Inferior parietal cortex (tissue), 1 donor: ENCODE measurements at regions not wholly inside any gene's neighbourhood (a gene's known extent, or its start where the extent isn't known, plus 50 kb on each side); places are given as distances from the start of the nearest gene placed in this dataset.

Source experiments
- DNase-seq: peaks from one replicate; pipeline ENCODE4 v3.0.0-alpha.2; 2016; ENCODE audit errors: extremely low spot score

DNA sequence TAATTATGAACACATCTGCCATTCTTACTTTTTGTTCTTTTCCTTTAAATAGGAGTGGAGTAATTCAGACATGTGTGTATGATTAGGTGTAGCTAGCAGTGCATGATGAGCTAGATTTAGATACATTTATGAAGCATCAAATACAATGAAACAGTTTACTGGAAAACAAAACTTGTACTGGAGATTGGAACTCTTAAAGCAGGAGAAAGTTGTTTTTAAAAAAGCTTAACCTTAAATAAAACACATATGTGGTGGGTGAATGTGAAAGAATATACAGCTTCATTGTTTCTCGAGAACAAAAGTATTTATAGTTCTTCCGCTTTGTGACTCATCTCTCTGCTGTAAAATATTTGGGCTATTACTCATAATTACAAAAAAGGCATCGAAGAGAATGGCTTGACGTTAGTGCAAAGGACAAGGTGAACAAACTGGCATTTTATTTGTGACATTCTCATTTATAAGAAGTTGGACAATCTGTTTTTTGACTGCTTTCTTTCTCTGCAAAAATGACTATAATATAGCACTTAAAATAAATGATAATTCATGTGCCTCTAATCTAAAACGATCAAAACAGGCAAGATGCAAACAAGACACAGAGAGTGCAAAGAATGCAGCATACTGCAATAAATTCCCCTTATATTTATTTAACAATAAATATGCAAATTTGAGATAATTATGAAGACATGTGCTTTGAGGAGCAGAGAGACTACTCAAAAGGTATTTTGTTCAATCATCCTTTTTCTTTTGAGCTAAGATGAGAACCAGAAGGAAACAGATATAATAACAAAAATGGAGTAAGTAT, 478.8 kb downstream of the CETN3 start:
- no peak for DNase-seq

DNA sequence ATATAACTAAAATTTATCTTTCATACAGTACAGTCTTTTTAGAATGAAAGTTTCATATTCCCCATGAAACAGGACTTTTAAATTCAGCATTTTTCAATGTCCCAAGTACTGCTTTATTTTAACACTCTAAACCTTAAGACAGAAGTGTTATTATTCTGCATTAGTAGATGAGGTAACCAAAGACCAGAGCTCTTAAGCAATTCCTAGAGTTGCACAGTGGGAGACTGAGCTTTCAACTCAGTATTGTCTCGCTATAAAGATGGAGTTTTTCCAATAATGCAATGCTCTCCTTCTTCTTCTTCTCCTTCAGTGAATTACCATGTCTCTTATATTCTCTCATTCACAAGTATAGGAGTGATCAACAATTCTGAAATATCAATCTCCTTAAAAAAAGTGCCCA, 479.7 kb downstream of the CETN3 start:
- no peak for DNase-seq

DNA sequence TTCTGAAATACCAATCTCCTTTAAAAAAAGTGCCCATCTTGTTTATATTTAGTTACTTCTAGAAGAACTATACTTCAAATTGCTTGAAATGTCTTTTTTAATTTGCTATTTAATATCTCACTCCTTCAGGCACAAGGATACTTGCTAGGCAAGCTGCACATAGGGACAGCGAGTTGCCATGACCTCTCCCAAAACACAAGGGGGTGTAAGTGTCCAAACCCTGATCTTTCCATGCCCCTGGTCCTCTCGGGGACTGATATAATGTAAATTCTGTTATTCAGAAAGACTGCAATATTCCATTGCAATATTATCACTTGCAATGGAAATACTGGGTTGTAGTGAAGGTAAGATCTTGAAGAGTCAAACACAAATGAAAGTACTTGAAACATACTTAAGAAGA, 480.4 kb downstream of the CETN3 start:
- DNase-seq: no peak

DNA sequence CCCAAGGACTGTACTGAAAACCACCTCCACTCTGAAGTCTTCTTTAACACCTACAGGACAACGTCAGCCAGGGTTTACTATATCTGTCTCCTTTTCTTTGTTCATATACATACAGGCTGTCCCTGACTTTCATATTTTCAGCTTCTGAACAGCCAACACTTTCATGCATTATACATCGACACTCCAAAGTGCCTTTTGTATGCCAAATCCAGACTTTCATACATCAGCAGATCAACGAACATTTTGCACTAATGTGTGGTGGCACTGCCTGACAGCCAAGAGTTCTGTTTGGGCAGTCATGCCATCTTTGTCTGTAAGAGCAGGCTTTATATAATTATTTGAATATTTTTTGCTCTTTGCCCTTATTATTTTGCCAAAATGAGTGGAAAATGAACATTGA, 487.4 kb downstream of the CETN3 start:
- DNase-seq: no peak

DNA sequence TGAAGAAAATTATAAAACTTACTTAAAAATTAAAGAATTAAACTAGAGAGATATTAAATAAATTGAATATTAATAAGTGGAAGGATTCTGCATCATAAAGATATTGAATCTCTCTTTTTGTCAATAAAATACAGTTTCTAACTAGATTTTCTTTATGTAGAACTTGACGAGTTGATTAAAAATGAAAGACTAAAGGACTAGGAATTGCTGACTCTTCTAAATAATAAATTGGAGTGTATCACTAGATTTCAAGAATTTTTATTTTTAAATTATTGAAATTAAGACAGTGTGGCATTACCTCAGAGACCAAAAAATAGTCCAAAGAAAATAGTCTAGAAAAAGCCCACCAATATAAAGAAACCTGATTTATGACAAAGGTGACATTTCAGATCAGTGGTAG, 492.4 kb downstream of the CETN3 start:
- DNase-seq: no peak

DNA sequence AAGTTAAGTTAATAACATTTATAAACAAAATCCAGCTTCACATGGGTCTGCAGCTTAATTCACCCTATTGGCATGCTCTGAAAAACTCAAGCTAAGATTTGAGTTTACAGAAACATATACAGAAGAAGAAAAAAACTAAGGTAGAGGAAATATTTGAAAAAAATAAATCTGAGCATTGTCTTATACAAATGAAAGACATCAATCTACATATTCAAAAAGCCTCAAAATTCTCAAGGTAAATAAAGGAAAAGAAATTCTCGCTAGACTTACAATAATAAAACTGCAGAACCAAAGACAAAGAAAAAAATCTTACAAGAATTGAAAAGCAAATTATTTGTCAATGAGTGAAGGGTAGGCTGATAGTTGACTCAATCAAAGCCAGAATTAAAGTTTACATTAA, 493.4 kb downstream of the CETN3 start:
- DNase-seq: no peak

DNA sequence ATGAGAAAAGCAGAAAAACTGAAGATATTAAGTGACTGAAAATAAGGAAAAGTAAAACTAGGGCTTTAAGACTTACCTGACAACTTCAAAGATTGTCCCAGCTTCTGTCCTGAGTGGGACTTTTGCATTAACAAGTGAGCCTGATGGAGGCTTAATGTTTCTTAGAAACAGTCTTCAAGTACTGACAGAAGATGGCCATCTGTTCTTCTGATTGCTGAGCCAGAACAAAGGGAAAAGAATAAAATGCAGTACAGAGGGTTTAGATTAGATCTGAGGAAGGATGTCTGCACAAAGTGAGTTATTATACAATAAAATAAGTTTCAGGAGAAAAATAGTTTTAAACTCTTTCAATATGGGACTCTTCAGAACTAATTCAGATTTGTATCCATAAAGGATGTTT, 500.7 kb downstream of the CETN3 start:
- no peak for DNase-seq

DNA sequence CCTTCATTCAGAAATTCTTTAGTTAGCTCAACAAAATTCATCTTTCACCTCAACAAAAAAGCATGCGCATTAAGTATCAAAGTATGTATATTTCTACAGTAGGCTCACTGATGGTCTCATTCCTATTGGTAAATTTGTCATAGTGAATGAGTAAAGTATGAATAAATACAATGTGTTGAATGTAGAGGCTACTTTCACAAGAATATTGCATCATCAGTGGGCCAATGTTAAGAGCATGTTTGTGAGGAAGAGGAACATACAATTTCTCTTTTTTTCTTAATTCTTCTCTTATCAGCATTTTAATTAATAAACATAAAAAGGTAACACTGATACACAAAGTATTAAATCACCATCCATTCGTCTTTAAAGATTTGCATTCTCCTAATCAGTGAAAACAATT, 505.1 kb downstream of the CETN3 start:
- no peak for DNase-seq

DNA sequence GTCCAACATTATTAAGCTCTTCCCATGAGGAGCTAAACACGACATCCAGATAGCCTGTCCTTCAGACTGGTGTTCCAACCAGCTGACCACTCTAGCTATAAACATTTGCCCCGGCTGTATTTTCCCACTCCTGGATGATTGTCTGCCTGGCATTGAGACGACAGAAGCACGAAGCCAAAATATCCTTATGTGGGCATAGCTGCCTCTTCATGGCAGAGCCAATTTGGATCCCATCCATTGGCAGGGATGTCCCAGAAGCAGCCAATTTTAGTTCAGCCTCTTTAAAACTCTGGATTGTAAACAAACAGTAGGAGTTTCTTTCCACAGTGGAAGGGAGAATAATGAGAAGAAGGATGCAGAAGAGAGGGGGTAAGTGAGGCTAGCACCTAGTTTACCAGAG, 507.6 kb downstream of the CETN3 start:
- peak; percentile 66 for DNase-seq

DNA sequence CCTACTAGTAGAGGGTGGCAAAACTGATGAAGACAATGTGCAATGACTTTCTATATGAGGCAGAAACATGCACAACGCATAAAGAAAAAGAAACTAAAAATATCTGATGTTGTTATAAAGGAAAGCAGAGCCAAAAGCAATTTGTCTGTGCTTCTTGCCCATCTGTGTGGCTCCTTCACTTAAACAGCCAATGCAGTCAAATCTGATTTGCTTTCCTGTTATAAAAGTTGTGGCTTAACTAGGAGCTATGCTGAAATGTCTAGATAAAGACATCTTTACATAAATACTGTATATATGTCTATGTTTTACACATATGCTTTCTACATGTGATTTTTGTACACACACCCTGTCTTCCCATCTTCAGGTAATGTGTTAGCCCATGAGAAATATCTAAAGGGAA, 508.2 kb downstream of the CETN3 start:
- DNase-seq: peak; percentile 44

DNA sequence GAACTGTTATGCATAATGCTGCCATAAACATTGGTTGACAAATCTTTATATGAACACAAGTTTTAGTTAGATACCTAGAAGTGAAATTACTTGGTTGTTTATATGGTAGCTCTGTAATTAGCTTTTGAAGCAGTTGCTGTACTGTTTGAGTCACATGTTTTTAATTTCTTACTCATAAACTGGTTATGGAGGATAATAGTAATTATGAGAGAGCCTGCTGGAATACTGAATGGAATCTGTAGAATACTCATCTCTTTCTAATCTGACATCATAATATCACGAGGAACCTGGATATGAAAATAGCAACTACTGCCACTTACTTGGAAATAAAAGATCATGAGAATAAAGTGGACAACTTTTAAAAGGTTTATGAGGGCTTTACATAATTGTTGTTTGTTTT, 509.2 kb downstream of the CETN3 start:
- no peak for DNase-seq

DNA sequence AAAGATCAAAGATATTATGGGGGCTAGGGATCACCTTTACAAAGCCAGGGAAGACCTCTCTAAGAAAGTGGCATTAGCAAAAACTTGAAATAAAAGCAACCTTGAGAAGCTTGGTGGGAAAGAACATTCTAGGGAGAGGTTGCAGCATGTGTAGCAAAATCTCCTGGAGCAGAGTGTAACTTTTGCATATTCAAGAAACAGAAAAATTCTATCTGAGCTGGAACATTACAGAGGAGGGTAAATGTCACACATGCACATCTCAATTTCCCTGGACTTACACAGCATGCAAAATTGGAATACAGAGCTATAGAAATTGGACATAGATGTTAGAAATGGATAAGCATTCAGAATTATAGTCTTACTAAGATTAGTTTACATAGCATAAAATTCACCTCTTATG, 510.0 kb downstream of the CETN3 start:
- DNase-seq: no peak

DNA sequence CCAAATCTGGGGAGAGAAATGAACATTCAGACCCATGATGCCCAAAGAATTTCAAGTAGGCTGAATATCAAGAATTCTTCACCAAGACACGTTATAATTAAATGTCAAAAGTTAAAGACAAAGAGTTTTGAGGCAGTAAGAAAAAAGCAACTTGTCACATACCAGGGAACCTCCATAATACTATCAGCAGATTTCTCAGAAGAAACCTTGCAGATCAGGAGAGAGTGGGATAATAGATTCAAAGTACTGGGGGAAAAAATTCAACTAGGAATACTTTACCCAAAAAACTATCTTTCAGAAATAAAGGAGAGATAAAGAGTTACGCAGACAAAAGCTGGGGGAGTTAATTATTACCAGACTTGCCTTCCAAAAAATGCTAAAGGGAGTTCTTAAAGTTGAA, 516.0 kb downstream of the CETN3 start:
- no peak for DNase-seq

DNA sequence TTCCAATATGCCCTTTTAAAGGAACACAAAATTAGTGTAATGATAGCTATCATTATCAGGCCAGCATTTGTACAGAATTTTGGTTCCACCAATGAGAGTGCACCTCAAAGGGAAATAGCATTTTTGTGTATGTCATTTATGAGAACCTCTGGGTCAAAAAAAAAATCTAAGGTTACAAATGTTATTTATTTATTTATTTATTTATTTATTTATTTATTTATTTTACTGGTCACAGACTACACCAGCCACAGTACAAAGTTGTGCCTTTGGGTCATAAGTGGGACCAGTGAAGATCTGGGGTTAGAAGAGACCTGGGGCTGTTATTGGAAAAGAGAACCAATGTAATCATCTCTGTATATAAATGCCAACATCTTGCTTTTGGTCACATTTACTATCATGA, 523.9 kb downstream of the CETN3 start:
- DNase-seq: no peak

DNA sequence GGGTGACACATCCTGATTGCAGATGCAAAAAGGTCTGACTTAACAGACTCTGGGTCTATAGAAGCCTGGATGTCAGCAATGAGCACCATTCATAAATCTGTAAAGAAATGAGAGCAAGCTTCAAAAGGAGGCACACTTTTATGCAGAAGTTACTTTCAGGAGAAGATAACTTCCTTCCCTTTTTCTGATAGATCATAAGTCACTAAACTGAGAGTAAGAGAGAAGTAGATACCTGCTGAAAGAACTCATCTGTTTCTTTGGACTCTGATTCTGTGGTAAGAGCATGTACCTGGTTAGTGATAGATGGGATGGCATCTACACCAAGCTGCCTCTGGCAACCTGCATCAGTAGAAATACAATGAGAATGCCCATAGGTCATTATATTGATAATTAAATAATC, 525.6 kb downstream of the CETN3 start:
- no peak for DNase-seq

DNA sequence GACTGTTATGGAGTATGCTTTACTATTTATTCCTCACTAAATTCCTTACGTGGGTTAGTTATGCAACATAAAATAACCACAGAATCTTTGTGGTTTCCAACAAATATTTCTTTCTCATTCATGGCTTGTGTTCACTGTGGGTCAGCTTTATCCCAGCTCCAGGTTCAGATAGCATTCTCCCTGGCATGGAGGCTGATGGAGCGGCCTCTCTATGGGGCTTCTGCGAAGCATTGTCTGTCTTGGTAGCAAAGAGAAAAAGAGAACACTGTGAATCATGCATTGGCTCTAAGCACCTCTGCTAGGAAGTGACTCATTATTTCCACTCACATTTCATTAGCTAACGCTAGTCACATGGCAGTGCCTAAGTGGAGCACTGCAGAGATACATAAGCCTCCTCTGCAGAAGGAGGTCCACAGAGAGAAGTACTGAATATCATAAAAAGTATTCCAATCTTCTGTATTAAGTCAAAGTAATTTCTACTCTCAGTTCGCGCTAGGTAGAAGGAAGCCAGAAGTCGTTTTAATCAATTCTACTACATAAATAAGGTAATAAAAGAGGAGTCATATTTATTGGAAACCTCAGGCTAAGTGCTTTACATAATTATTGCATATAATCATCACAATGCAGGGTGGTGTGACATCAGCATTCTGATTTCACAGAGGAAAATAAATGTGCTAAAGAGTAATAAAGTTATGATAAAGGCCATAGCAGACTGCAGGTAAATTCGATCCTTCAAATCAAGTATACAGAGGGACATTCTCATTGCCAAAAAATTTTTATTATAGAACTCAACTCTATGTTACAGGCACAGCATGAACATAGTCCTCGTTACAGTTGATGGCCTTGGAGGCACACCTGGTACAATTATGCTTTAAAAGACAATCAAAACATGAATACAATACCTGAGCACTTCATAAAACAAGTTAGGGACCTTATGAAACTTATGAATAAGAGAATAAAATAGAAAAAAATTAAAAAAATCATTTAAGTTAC, 531.1 kb downstream of the CETN3 start:
- no peak for DNase-seq

DNA sequence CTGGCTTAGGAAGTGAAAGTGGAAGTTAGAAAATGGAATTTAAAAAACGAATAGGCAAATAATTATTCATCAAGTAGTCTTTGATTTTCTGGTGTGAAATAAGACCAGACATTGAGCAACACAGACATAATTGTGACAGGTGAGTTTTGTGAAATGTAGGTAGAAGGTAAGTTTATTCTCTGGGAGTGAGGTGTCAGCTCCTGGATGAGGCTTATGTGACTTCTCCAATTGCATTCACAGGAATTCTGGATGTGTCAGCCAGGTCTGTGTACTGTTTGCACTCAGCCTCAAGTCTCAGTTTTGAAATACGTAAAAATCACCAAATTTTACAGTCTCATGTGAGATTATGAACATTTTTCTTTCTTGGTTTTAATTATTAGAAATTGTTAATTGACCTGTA, 537.6 kb downstream of the CETN3 start:
- DNase-seq: no peak

DNA sequence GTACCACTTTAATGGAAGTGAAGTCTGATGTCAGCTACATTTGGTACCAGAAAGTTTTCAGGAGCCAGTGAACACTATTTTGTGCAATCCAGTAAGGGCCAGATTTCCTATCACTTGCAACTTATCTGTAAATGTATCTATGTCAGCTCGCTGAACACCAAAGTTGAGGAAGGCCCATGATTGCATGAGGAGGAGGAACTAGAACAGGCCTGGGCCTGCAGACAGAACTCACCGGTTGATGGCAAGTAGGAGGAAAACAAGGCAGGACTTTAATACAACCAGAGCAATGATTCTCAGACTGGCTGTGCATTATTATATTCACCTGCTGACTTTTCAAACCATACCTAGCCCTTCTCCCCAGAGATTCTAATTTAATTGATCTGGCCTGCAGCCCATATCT, 540.2 kb downstream of the CETN3 start:
- DNase-seq: no peak

DNA sequence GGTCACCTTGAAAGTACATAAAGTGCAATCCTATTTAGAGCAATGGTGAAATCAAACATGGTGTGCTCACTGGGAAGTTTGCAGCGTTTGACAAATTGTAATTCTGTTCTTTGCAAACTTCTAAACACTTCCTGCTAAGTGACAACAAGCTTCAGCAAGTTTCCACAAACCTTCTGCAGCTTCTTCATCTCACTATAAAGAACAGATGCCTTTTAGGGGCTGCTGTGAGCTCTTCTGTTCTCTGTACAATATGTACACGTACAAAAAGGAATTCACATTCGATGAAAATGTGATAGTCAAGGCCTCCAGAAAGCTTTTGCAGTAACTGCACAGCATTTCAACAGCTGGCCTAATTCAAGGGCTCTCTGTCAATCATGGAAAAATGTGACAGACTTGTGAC, 543.1 kb downstream of the CETN3 start:
- DNase-seq: peak; percentile 43

DNA sequence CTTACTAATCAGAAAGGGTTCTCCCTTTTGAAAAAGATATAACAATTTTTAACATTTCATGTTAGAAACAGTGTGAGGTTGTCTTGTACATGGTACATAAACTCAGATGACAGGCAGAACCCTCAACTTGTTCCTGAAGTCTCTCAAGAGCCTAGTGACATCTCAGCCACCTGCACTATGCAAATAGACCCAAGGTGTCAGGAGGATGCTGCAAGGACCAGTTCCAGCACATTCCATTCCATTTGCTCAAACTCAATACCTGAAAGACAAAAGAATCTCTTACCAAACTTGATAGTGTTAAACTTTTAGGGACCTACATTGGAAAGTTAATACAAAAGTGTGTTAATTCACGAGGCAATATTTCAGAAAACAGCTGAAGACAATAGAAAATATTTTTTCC, 544.6 kb downstream of the CETN3 start:
- no peak for DNase-seq

DNA sequence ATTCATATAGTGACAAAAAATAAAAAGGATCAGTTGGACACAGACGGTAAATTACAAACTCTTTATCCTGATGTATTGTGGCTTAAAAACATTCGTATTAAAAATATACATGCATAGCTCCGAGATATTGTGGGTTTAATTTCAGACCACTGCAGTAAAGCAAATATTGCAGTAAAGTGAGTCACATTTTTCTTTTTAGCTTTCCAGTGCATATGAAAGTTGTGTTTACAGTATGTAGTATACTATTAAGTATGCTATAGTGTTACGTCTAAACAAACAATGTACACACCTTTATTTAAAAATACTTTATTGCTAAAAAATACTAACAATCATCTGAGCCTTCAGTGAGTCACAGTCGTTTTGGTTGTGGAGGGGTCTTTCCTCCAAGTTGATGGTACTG, 551.8 kb downstream of the CETN3 start:
- no peak for DNase-seq

DNA sequence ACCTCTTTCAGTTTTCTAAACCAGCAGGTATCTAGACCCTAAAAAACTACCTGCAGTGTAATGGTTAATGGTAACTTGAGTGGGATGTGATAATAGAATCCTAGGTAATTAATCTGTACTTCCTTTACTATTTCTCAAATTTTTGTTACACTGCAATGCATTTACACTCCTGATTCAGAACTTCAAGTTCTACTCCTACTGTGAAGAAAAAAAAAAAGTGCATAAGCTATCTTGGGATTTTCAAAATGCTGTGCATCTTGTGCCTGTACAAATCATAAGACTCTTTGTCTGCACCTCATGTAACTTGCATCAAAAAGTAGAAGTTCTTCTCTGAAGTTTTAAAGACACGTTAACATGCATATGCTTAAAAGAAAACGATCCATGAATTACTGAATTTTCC, 554.1 kb downstream of the CETN3 start:
- peak; percentile 59 for DNase-seq

DNA sequence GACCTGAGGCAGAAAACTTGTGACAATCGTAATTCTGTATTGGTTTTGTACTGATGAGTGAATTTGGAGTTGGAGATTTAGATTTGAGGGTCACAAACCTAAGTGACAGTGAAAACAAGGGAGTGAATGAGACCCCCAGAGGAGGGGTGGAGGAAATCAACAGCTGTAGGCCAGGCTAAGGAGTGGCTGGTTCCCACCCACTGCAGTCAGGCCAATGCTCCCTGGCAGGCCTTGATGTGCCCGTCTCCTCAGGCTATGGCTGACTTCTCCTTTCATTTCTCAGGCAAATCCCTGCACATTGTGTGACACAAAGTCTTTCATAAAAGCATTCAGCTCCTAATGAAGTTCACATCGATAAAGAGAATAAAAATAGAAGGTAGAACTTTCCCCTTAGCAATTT, 557.6 kb downstream of the CETN3 start:
- DNase-seq: no peak
